Upper lobe of right lung (tissue), 1 donor: ENCODE measurements at regions not wholly inside any gene's neighbourhood (a gene's known extent, or its start where the extent isn't known, plus 50 kb on each side); places are given as distances from the start of the nearest gene placed in this dataset.

ENCODE experiments used
- ATAC-seq: fragments of 200-7000 bp; cut with Tn5 transposase; one replicate; pipeline ENCODE4 v1.9.1; 2020; ENCODE audit warnings: mild to moderate bottlenecking, moderate library complexity
- DNase-seq: peaks from one replicate; pipeline ENCODE4 v3.0.0-alpha.2; 2020
- H3K27ac ChIP-seq: fragments of 200-600 bp; one replicate; pipeline ENCODE4 v1.8.0; 2022
- H3K27me3 ChIP-seq: fragments of 200-600 bp; one replicate; pipeline ENCODE4 v1.8.0; 2022; ENCODE audit warnings: mild to moderate bottlenecking
- H3K36me3 ChIP-seq: fragments of 200-600 bp; one replicate; pipeline ENCODE4 v1.8.0; 2022
- H3K4me1 ChIP-seq: fragments of 200-600 bp; one replicate; pipeline ENCODE4 v1.8.0; 2022
- H3K4me3 ChIP-seq: fragments of 200-600 bp; one replicate; pipeline ENCODE4 v1.8.0; 2022; ENCODE audit warnings: mild to moderate bottlenecking
- H3K9me3 ChIP-seq: fragments of 200-600 bp; one replicate; pipeline ENCODE4 v1.8.0; 2022
- intact Hi-C: fragments of 100-400 bp; cut with DNase I; formaldehyde crosslinking; loops from one replicate; pipeline ENCODE4 v1.11.0; 2022
- TF ChIP-seq, protein P1 (sequence below): fragments of 200-600 bp; IDR thresholded peaks from one replicate; pipeline ENCODE4 v1.8.0; 2022; ENCODE audit warnings: antibody characterized with exemption
- donor health status: DM: no; HTN: yes; CAD: no; lungs with severe emphysema.

DNA sequence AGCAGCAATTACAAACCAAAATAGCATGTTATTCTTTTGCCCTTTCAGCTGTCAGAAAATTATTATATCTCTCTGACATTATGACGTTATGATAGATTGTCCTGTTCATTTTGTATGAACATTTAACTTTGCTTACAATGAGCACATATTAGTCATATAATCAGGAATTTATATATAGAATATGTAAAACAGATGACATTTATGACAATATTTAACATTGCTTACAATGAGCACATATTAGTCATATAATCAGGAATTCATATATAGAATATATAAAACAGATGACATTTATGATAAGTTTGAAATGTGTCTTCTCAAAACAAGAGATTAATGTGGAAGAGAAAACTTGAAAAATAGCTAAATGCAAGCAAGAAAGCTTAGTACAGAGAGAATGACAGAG, 1180.2 kb downstream of the CDH12 start:
- TF ChIP-seq, protein P1, sequence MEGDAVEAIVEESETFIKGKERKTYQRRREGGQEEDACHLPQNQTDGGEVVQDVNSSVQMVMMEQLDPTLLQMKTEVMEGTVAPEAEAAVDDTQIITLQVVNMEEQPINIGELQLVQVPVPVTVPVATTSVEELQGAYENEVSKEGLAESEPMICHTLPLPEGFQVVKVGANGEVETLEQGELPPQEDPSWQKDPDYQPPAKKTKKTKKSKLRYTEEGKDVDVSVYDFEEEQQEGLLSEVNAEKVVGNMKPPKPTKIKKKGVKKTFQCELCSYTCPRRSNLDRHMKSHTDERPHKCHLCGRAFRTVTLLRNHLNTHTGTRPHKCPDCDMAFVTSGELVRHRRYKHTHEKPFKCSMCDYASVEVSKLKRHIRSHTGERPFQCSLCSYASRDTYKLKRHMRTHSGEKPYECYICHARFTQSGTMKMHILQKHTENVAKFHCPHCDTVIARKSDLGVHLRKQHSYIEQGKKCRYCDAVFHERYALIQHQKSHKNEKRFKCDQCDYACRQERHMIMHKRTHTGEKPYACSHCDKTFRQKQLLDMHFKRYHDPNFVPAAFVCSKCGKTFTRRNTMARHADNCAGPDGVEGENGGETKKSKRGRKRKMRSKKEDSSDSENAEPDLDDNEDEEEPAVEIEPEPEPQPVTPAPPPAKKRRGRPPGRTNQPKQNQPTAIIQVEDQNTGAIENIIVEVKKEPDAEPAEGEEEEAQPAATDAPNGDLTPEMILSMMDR = no peak
- Histone ChIP-seq H3K27me3 (no peaks in the 10 kb centered on the region), H3K9me3 (no peaks in the 10 kb centered on the region), H3K4me3 (no peak overlapping the region), H3K27ac (no peak overlapping the region), H3K4me1 (no peaks in the 10 kb centered on the region), H3K36me3 (no peaks in the 10 kb centered on the region)
- DNase-seq (no peak), ATAC-seq (no peak)
- intact Hi-C loops = no loop called here

DNA sequence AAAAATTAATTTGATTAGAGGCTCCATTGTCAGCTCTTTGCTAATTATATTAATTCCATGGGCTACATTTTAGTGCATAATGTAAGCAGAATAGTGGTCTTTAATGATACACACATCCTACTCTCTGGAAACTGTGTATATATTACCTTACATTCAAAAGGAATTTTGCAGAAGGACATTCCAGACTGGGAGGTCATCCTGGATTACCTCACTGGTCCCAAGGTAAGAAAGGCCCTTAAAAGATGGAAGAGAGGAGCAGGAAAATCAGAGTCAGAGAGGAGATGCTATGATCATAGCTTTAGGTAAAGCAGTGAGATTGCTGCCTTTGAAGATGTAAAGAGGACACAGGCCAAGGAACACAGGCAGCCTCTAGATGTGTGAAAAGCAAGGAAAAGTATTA, 1180.8 kb downstream of the CDH12 start:
- Histone ChIP-seq H3K27me3 (no peaks in the 10 kb centered on the region), H3K4me3 (no peak overlapping the region), H3K4me1 (no peaks in the 10 kb centered on the region), H3K9me3 (peaks cover 3% of the 10 kb centered on the region), H3K27ac (no peak overlapping the region), H3K36me3 (no peaks in the 10 kb centered on the region)
- DNase-seq (no peak), ATAC-seq (no peak)
- intact Hi-C loops = no loop called here
- TF ChIP-seq, protein P1 = no peak

DNA sequence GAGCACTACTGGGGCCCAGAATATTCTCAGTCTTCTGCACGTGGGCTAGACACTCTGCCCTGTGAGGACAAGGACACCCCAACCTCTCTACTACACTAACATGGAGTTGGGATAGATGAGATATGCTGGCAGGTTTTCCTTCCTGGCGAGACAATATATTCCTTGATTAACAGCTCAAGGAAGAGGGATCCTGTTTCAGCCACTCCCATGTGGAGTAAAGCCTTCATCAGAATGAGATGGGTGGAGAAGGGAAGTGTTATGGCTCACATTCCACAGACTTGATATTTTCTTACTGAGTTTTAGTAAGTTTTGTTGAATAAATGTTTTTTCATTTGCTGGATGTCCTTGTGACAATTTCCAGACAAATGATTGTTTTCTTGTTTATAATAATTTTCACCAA, 1187.6 kb downstream of the CDH12 start:
- TF ChIP-seq, protein P1 = no peak
- intact Hi-C loops = no loop called here
- Histone ChIP-seq H3K36me3 (no peaks in the 10 kb centered on the region), H3K4me3 (no peak overlapping the region), H3K4me1 (no peaks in the 10 kb centered on the region), H3K27me3 (no peaks in the 10 kb centered on the region), H3K9me3 (peaks cover 3% of the 10 kb centered on the region), H3K27ac (no peak overlapping the region)
- no peak for ATAC-seq
- DNase-seq = no peak

DNA sequence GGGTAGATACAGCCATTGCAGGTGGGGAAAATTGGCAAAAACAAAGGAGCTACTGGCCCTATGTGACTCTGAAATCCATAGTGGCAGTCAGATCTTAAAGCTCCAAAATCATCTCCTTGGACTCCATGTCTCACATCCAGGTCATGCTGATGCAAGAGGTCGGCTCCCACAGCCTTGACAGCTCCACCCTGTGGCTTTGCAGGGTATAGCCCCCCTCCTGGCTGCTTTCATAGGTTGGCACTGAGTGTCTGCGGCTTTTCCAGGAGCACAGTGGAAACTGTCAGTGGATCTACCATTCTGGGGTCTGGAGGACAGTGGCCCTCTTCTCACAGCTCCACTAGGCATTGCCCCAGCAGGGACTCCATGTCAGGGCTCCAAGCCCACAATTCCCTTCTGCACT, 1190.1 kb downstream of the CDH12 start:
- ATAC-seq (no peak), DNase-seq (no peak)
- H3K4me1 ChIP-seq = no peaks in the 10 kb centered on the region
- H3K9me3 ChIP-seq = peaks cover 3% of the 10 kb centered on the region
- no peak overlapping the region for H3K4me3 ChIP-seq
- intact Hi-C loops = no loop called here
- no peaks in the 10 kb centered on the region for H3K27me3 ChIP-seq
- H3K36me3 ChIP-seq = no peaks in the 10 kb centered on the region
- no peak overlapping the region for H3K27ac ChIP-seq
- TF ChIP-seq, protein P1 = no peak

DNA sequence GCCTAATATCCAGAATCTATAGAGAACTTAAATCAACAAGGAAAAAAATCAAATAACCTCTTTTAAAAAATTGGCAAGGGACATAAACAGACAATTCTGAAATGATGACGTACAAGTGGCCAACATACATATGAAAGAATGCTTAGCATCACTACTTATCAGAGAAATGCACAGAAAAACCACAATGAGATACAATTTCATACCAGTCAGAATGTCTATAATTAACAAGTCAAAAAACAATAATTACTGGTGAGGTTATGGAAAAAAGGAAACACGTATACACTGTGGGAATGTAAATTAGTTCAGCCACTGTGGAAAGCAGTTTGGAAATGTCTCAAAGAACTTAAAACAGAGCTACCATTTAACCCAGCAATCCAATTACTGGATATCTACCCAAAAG, 1192.0 kb downstream of the CDH12 start:
- TF ChIP-seq, protein P1 = no peak
- Histone ChIP-seq H3K27ac (no peak overlapping the region), H3K4me3 (no peak overlapping the region), H3K27me3 (no peaks in the 10 kb centered on the region), H3K9me3 (no peaks in the 10 kb centered on the region), H3K36me3 (no peaks in the 10 kb centered on the region), H3K4me1 (no peaks in the 10 kb centered on the region)
- ATAC-seq (no peak), DNase-seq (no peak)
- intact Hi-C loops = no loop called here

DNA sequence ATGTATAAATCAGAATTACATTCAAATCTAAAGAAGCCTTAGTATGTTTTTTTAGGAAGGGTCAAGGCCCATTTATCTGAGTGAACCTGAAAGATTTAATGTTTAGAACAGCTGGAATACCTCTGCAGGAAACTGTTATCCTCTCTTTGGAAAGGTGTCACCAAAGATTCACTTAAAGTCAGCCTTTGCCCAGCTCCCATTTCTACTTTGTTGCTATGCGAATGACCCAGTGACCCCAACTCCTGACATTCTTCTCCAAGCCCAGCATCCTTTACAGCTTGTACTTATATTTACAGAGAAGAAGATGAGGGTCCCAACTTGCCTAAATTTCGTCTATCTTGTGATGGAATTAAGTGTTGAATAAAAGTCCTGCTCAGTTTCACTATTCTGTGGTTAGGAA, 1198.6 kb downstream of the CDH12 start:
- Histone ChIP-seq H3K9me3 (no peaks in the 10 kb centered on the region), H3K36me3 (no peaks in the 10 kb centered on the region), H3K4me1 (no peaks in the 10 kb centered on the region), H3K27me3 (no peaks in the 10 kb centered on the region), H3K27ac (no peak overlapping the region), H3K4me3 (no peak overlapping the region)
- ATAC-seq (no peak), DNase-seq (no peak)
- intact Hi-C loops = no loop called here
- TF ChIP-seq, protein P1 = no peak
